ENCODE measurements at regions not wholly inside any gene's neighbourhood (a gene's known extent, or its start where the extent isn't known, plus 50 kb on each side); places are given as distances from the start of the nearest gene placed in this dataset.

DNA sequence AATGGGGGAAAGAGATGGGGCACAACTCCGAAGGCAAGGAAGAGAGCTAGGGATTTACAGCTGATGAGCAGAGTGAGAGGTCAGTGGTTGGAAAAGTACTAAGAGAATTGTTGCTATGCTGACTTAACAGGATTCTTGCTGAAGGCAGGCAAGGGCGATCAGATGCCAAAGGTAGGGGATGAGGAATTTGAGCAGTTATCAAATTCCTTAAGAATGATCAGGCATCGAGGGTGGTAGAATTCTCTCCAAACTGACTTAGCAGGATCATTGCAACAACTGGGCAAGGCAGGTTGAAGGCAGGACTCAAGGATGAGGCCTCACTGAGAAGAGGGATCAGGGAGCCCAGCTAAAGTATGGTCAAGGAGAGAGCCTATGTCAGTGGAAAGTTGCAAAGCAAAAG lies 171.0 kb downstream of the HSD17B3 start:
- Histone ChIP-seq H3K36me3 (replicated peaks in 1 of 2; ENCODE audit: insufficient read depth in 1 of 2, low read depth in 2 of 2) (no peaks in the 10 kb centered on the region), H3K9me3 (no peaks in the 10 kb centered on the region), H3K4me1 (no peaks in the 10 kb centered on the region), H3K27ac (no peak overlapping the region), H3K4me3 (no peak overlapping the region), H3K27me3 (no peaks in the 10 kb centered on the region)
- DNase-seq (no peak), ATAC-seq (no peak)
- intact Hi-C loops (cut with DNase I): no loop called here
- WGBS, 2 donors: 86 to 93% methylated on average over 3 of the region's 3 CpGs
- TF ChIP-seq POLR2A (IDR thresholded peaks at IDR 0.05): no peak
- TF ChIP-seq, protein P1, sequence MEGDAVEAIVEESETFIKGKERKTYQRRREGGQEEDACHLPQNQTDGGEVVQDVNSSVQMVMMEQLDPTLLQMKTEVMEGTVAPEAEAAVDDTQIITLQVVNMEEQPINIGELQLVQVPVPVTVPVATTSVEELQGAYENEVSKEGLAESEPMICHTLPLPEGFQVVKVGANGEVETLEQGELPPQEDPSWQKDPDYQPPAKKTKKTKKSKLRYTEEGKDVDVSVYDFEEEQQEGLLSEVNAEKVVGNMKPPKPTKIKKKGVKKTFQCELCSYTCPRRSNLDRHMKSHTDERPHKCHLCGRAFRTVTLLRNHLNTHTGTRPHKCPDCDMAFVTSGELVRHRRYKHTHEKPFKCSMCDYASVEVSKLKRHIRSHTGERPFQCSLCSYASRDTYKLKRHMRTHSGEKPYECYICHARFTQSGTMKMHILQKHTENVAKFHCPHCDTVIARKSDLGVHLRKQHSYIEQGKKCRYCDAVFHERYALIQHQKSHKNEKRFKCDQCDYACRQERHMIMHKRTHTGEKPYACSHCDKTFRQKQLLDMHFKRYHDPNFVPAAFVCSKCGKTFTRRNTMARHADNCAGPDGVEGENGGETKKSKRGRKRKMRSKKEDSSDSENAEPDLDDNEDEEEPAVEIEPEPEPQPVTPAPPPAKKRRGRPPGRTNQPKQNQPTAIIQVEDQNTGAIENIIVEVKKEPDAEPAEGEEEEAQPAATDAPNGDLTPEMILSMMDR (IDR thresholded peaks at IDR 0.05): no peak

DNA sequence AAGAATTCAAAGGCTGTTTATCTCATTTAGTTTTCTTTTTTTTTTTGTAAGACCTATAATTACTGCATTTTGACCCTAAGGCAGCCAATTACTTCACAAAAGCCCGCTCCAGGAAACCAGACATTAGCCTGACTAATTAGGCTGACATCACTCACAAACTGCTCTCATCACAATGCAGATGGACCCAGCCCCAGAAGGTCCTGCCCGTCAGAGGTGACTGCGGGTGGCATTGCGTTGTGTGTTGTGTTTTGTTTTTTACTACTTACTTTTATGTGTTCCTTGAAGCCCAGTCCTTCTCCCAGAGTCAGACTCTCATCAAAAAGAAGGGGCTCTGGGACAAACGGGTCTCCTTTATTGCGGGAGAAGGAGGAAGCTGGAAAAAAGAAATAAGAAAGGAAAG lies 172.2 kb downstream of the HSD17B3 start:
- intact Hi-C loops (cut with DNase I): no loop called here
- WGBS, 2 donors: 68 to 75% methylated on average over 6 of the region's 6 CpGs
- no peaks in the 10 kb centered on the region for H3K9me3 ChIP-seq
- no peak overlapping the region for H3K4me3 ChIP-seq
- TF ChIP-seq POLR2A (IDR thresholded peaks at IDR 0.05): no peak
- TF ChIP-seq, protein P1 (IDR thresholded peaks at IDR 0.05): no peak
- no peaks in the 10 kb centered on the region for H3K27me3 ChIP-seq
- no peak for ATAC-seq
- no peak overlapping the region for H3K27ac ChIP-seq
- DNase-seq: no peak
- no peaks in the 10 kb centered on the region for H3K36me3 ChIP-seq (replicated peaks in 1 of 2; ENCODE audit: insufficient read depth in 1 of 2, low read depth in 2 of 2)
- no peaks in the 10 kb centered on the region for H3K4me1 ChIP-seq

DNA sequence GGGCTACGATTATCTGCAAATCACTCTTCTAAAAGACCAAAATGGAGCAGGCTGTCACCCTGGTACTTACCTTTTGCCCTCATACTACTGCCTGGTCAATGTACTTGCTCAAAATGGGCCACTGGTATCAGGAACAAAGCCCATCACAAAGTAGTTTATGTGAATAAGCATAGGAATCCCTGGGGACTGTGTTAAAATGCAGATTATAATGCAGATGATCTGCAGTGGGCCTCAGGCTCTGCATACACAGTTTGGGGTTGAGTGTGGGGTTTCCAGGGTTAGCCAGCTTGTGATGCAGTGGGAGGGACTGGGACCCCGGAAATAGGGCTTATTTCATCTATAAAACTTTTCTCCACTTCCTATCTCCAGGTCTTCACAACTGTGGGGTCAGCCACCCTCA lies 173.1 kb downstream of the HSD17B3 start:
- Histone ChIP-seq H3K9me3 (no peaks in the 10 kb centered on the region), H3K27ac (no peak overlapping the region), H3K27me3 (no peaks in the 10 kb centered on the region), H3K4me1 (no peaks in the 10 kb centered on the region), H3K4me3 (no peak overlapping the region), H3K36me3 (replicated peaks in 1 of 2; ENCODE audit: insufficient read depth in 1 of 2, low read depth in 2 of 2) (no peaks in the 10 kb centered on the region)
- intact Hi-C loops (cut with DNase I): no loop called here
- ATAC-seq (no peak), DNase-seq (no peak)
- 47 to 55% methylated on average over 2 of the region's 2 CpGs for WGBS, 2 donors
- TF ChIP-seq, protein P1 (IDR thresholded peaks at IDR 0.05): no peak
- no peak for TF ChIP-seq POLR2A (IDR thresholded peaks at IDR 0.05)

DNA sequence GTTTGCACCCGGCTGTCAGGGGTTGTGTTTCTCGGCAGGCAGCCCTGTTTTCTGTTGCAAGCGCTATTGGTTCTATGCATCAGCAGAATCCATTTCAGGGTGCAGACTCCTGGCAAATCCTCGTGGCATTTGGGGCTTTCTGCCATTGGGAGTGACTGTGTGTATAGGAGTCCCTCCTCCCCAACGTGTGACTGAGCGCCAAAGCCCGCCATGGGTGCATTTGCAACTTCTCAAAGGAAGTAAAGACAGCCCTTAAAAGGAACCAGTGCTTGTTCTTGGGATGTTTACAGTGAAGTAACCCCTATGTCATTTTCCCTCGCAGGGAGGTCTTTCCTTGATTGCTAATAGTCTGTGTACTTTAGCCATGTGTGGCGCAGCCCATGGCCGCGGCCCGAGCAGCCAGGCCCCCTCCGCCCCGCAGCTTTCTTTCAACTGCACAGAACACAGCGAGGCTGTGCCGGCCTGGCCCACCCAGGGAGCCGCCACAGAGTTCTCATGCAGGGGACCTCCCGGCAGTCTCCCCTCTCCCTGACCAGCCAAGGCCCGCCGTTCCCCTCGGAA lies 175.6 kb downstream of the HSD17B3 start:
- 65 to 75% methylated on average over 17 to 20 of the region's 21 CpGs for WGBS, 2 donors
- H3K4me3 ChIP-seq: no peak overlapping the region
- no peaks in the 10 kb centered on the region for H3K27me3 ChIP-seq
- DNase-seq: no peak
- no peaks in the 10 kb centered on the region for H3K36me3 ChIP-seq (replicated peaks in 1 of 2; ENCODE audit: insufficient read depth in 1 of 2, low read depth in 2 of 2)
- intact Hi-C loops (cut with DNase I): no loop called here
- H3K9me3 ChIP-seq: no peaks in the 10 kb centered on the region
- peaks cover 4% of the 10 kb centered on the region for H3K4me1 ChIP-seq
- no peak for TF ChIP-seq POLR2A (IDR thresholded peaks at IDR 0.05)
- TF ChIP-seq, protein P1 (IDR thresholded peaks at IDR 0.05): no peak
- no peak for ATAC-seq
- H3K27ac ChIP-seq: no peak overlapping the region

DNA sequence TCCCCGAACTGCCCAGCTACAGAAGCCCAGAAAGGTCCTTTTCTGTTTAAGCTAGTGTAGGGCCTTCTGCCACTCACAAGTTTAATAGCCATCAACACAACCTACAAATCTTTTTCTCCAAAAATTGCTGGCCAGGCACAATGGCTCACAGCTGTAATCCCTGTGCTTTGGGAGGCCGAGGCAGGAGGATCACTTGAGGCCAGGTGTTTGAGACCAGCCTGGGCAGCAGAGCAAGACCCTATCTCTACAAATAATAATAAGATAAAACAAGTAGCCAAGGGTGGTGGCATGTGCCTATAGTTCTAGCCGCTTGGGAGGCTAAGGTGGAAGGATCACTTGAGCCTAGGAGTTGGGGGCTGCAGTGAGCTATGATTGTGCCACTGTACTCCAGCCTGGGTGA lies 176.4 kb downstream of the HSD17B3 start:
- no peak for DNase-seq
- no peak for ATAC-seq
- intact Hi-C loops (cut with DNase I): no loop called here
- Histone ChIP-seq H3K36me3 (replicated peaks in 1 of 2; ENCODE audit: insufficient read depth in 1 of 2, low read depth in 2 of 2) (no peaks in the 10 kb centered on the region), H3K4me3 (no peak overlapping the region), H3K4me1 (peaks cover 4% of the 10 kb centered on the region), H3K27ac (no peak overlapping the region), H3K9me3 (no peaks in the 10 kb centered on the region), H3K27me3 (no peaks in the 10 kb centered on the region)
- 67 to 91% methylated on average over 3 of the region's 3 CpGs for WGBS, 2 donors
- TF ChIP-seq POLR2A (IDR thresholded peaks at IDR 0.05): no peak
- TF ChIP-seq, protein P1 (IDR thresholded peaks at IDR 0.05): no peak

Measured in body of pancreas (tissue), 4 donors.